ENCODE measurements at regions not wholly inside any gene's neighbourhood (a gene's known extent, or its start where the extent isn't known, plus 50 kb on each side); places are given as distances from the start of the nearest gene placed in this dataset.
A peak's percentile ranks its signal among the peaks of the same experiment; 100 is the strongest.

DNA sequence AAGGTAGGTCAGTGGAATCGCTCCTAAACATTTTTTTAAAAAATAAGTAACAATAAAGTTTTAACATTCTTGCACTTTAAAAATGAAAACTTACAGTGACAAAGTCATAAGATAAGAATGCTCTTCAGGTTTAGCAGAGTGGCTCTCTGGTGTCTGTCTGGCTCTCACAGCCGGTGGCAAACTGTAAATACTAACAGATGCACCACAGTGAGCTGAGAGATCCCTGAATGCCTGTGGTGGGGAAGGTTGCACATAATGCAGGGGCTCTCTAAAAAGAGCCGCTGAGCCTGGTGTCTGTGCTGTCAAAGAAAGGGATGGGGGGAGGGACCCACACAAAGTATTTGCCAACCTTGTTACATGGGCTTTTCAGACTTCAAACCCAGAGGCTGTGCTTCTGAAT lies 498.3 kb downstream of the CCSER2 start:
- Mint-ChIP-seq H3K4me1 (peaks cover 8% of the 10 kb centered on the region), H3K27ac (no peak overlapping the region), H3K36me3 (no peaks in the 10 kb centered on the region), H3K9me3 (no peaks in the 10 kb centered on the region), H3K27me3 (ENCODE audit: low read depth) (no peaks in the 10 kb centered on the region), H3K4me3 (no peak overlapping the region)
- CTCF ChIA-PET = interaction anchor here (0.5 to 1.7 kb wide), 2 partner anchors 214 to 220 kb away, joined by 3 to 6 read pairs; no protein-coding TSS in a partner anchor
- ATAC-seq (peak; percentile 50), DNase-seq (ENCODE audit: low spot score) (no peak)
- POLR2A ChIA-PET = no interaction called here
- TF ChIP-seq, protein P1, sequence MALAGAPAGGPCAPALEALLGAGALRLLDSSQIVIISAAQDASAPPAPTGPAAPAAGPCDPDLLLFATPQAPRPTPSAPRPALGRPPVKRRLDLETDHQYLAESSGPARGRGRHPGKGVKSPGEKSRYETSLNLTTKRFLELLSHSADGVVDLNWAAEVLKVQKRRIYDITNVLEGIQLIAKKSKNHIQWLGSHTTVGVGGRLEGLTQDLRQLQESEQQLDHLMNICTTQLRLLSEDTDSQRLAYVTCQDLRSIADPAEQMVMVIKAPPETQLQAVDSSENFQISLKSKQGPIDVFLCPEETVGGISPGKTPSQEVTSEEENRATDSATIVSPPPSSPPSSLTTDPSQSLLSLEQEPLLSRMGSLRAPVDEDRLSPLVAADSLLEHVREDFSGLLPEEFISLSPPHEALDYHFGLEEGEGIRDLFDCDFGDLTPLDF (CRISPR knock-in tag; IDR thresholded peaks at IDR 0.05) = no peak
- TF ChIP-seq FOXJ3 (CRISPR knock-in tag; IDR thresholded peaks at IDR 0.05; ENCODE audit: borderline replicate concordance) (no peak), NFE2L1 (CRISPR knock-in tag; IDR thresholded peaks at IDR 0.05) (no peak), JUN (CRISPR knock-in tag; IDR thresholded peaks at IDR 0.05) (no peak), OVOL2 (CRISPR knock-in tag; IDR thresholded peaks at IDR 0.05; ENCODE audit: borderline replicate concordance) (no peak), ZMAT4 (CRISPR knock-in tag; IDR thresholded peaks at IDR 0.05) (no peak), ZBTB21 (CRISPR knock-in tag; IDR thresholded peaks at IDR 0.05; ENCODE audit: borderline replicate concordance) (no peak), NFYB (CRISPR knock-in tag; conservative IDR thresholded peaks at IDR 0.05; ENCODE audit: low read depth) (no peak), HMGA2 (CRISPR knock-in tag; IDR thresholded peaks at IDR 0.05) (no peak), HMGXB4 (CRISPR knock-in tag; IDR thresholded peaks at IDR 0.05) (no peak)

DNA sequence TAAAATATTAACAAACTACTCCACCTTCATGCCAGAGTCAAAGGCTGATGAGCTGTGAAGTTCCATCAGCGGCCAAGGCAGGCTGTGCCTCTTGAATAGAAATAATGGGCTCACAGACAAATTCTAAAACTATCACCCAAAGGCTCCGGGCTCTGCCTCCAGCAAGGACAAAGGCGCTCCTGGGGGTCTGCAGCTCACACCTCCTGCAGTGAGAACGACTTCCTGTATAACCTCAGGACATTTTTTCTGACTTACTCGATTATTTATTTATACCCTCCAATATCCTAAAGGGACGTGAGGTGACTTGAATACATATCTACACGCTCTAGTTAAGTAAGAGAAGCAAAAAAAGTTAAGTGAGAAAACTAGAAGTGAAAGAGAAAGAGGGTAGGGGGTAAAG lies 500.7 kb downstream of the CCSER2 start:
- no peaks in the 10 kb centered on the region for H3K9me3 Mint-ChIP-seq
- ChIA-PET POLR2A (no interaction called here), CTCF (interaction anchor here (1.6 kb wide), 1 partner anchor 216 kb away, joined by 5 read pairs; no protein-coding TSS in a partner anchor)
- no peaks in the 10 kb centered on the region for H3K36me3 Mint-ChIP-seq
- peaks cover 8% of the 10 kb centered on the region for H3K4me1 Mint-ChIP-seq
- H3K4me3 Mint-ChIP-seq = no peak overlapping the region
- DNase-seq (ENCODE audit: low spot score) (no peak), ATAC-seq (no peak)
- no peaks in the 10 kb centered on the region for H3K27me3 Mint-ChIP-seq (ENCODE audit: low read depth)
- H3K27ac Mint-ChIP-seq = no peak overlapping the region
- TF ChIP-seq ERG (CRISPR knock-in tag; IDR thresholded peaks at IDR 0.05) = no peak
- no peak for TF ChIP-seq ZMAT4 (CRISPR knock-in tag; IDR thresholded peaks at IDR 0.05)
- TF ChIP-seq FOXP4 (CRISPR knock-in tag; IDR thresholded peaks at IDR 0.05) = no peak
- TF ChIP-seq SMAD4 (CRISPR knock-in tag; IDR thresholded peaks at IDR 0.05) = no peak
- TF ChIP-seq IRF2 (CRISPR knock-in tag; IDR thresholded peaks at IDR 0.05; ENCODE audit: borderline replicate concordance, low read depth) = no peak
- no peak for TF ChIP-seq ESRRA (CRISPR knock-in tag; IDR thresholded peaks at IDR 0.05; ENCODE audit: borderline replicate concordance)
- TF ChIP-seq MAX (CRISPR knock-in tag; IDR thresholded peaks at IDR 0.05) = no peak
- TF ChIP-seq MYBL2 (CRISPR knock-in tag; IDR thresholded peaks at IDR 0.05) = no peak
- TF ChIP-seq TCF7 (CRISPR knock-in tag; IDR thresholded peaks at IDR 0.05; ENCODE audit: low read depth) = no peak
- no peak for TF ChIP-seq MXD4 (CRISPR knock-in tag; IDR thresholded peaks at IDR 0.05; ENCODE audit: borderline replicate concordance)
- no peak for TF ChIP-seq CBFB (CRISPR knock-in tag; IDR thresholded peaks at IDR 0.05; ENCODE audit: low read depth)
- no peak for TF ChIP-seq PRRX2 (CRISPR knock-in tag; IDR thresholded peaks at IDR 0.05)
- TF ChIP-seq TEAD1 (CRISPR knock-in tag; IDR thresholded peaks at IDR 0.05) = no peak
- TF ChIP-seq FOXK1 (CRISPR knock-in tag; IDR thresholded peaks at IDR 0.05) = no peak
- TF ChIP-seq ETV6 (CRISPR knock-in tag; IDR thresholded peaks at IDR 0.05) = no peak
- TF ChIP-seq PREB (CRISPR knock-in tag; IDR thresholded peaks at IDR 0.05; ENCODE audit: borderline replicate concordance) = no peak
- no peak for TF ChIP-seq ZNF219 (CRISPR knock-in tag; IDR thresholded peaks at IDR 0.05; ENCODE audit: borderline replicate concordance)
- TF ChIP-seq ATF2 (CRISPR knock-in tag; IDR thresholded peaks at IDR 0.05; ENCODE audit: borderline replicate concordance, low read depth) = no peak

Data from WTC11 (cell line).